C4-2B (cell line): ENCODE measurements at regions not wholly inside any gene's neighbourhood (a gene's known extent, or its start where the extent isn't known, plus 50 kb on each side); places are given as distances from the start of the nearest gene placed in this dataset.

Experiments
- CTCF ChIP-seq: fragments of 450-650 bp; conservative IDR thresholded peaks from 2 replicates; pipeline ENCODE4 v1.5.1; 2017; ENCODE audit warnings: mild to moderate bottlenecking
- ZFX ChIP-seq: fragments of 450-650 bp; IDR thresholded peaks from 2 replicates; pipeline ENCODE4 v1.6.1; 2017

- TF ChIP-seq CTCF (no peak), ZFX (no peak)
Observed at GRCh38 chr2:203798296-203799087, 69.1 kb upstream of the CTLA4 start.
